HCT116 (cell line): ENCODE measurements at regions not wholly inside any gene's neighbourhood (a gene's known extent, or its start where the extent isn't known, plus 50 kb on each side); places are given as distances from the start of the nearest gene placed in this dataset.

ENCODE experiments used
- ATAC-seq: fragments of 200-7000 bp; cut with Tn5 transposase; 2 replicates; pipeline ENCODE4 v1.9.1; 2020; ENCODE audit warnings: mild to moderate bottlenecking, moderate library complexity
- BruUV-seq: library from RNA; stranded (reverse); fragments of 400-500 nt; replicated peaks from 2 replicates; lab custom pipeline; 2021; lab: Mats Ljungman, UMichigan
- CTCF ChIA-PET: fragments of 300-600 bp; sonication (Branson Sonifier 250); formaldehyde crosslinking; loops from one replicate; lab custom pipeline; 2021; ENCODE audit warnings: antibody characterized with exemption; lab: Charles Lee
- POLR2A ChIA-PET: fragments of 300-600, 350-600 bp; sonication (Branson Sonifier 250); formaldehyde crosslinking; loops from one replicate; lab custom pipeline; 2021; ENCODE audit warnings: antibody characterized with exemption; lab: Charles Lee
- RAD21 ChIA-PET, 2 experiments: fragments of 300-600 bp; sonication (Branson Sonifier 250); formaldehyde crosslinking; loops; one replicate each; lab custom pipeline; 2023; ENCODE audit warnings: low total read pairs in 2 of 2; ENCODE audit not compliant: uncharacterized antibody in 2 of 2, unreplicated experiment in 2 of 2, low non-redundant PET in 1 of 2; lab: Charles Lee
- DNase-seq: peaks from one replicate; pipeline ENCODE4 v3.0.0-alpha.2; 2010; ENCODE audit warnings: low read depth, low spot score
- H2AFZ ChIP-seq: fragments of 200-600 bp; shearing (Covaris generic), sonication (generic); 2 replicates; pipeline ENCODE4 v1.6.1; 2017; ENCODE audit warnings: low read depth, mixed run types, mixed read lengths, antibody characterized with exemption, low read length; ENCODE audit not compliant: poor library complexity, severe bottlenecking
- H3K27ac ChIP-seq: 2 replicates; pipeline ENCODE4 v1.5.1; 2012; ENCODE audit warnings: low read depth, low read length
- H3K27me3 ChIP-seq: fragments of 200-600 bp; sonication (generic); 2 replicates; pipeline ENCODE4 v1.6.1; 2016; ENCODE audit warnings: mixed run types, low read length, mixed read lengths; ENCODE audit not compliant: insufficient read depth
- H3K36me3 ChIP-seq, 2 experiments: fragments of 200-500 bp in 1 of 2; fragments of 200-600 bp in 1 of 2; sonication (Bioruptor generic) in 1 of 2; sonication (generic) in 1 of 2; 2 replicates each; pipeline versions ENCODE4 v1.5.1 to v1.6.1; 2014 to 2016; ENCODE audit warnings: low read length in 2 of 2, inconsistent platforms in 1 of 2, mixed read lengths in 1 of 2, mixed run types in 1 of 2; ENCODE audit not compliant: insufficient read depth in 2 of 2, control insufficient read depth in 1 of 2
- H3K4me1 ChIP-seq, 2 experiments: fragments of 200-600 bp in 1 of 2; sonication (generic) in 1 of 2; 2 replicates each; pipeline versions ENCODE4 v1.5.1 to v1.6.1; 2012 to 2017; ENCODE audit warnings: low read length in 2 of 2, inconsistent platforms in 1 of 2, mild to moderate bottlenecking in 1 of 2, mixed read lengths in 1 of 2, mixed run types in 1 of 2, moderate library complexity in 1 of 2; ENCODE audit not compliant: insufficient read depth in 2 of 2, control insufficient read depth in 1 of 2
- H3K4me2 ChIP-seq: fragments of 200-600 bp; sonication (generic); 2 replicates; pipeline ENCODE4 v1.6.1; 2017; ENCODE audit warnings: mixed run types, low read length, mixed read lengths
- H3K4me3 ChIP-seq, 2 experiments: fragments of 200-600 bp in 1 of 2; sonication (generic) in 1 of 2; replicated peaks in 1 of 2; 2 replicates each; pipeline ENCODE4 v1.5.1; 2011 to 2016; ENCODE audit warnings: low read length in 2 of 2, control low read depth in 1 of 2, low read depth in 1 of 2, mild to moderate bottlenecking in 1 of 2, mixed read lengths in 1 of 2, mixed run types in 1 of 2
- H3K79me2 ChIP-seq: fragments of 200-600 bp; sonication (generic); 2 replicates; pipeline ENCODE4 v1.6.1; 2017; ENCODE audit warnings: mild to moderate bottlenecking, mixed run types, low read length, moderate library complexity, mixed read lengths; ENCODE audit not compliant: insufficient read depth
- H3K9ac ChIP-seq: fragments of 200-600 bp; sonication (generic); 2 replicates; pipeline ENCODE4 v1.6.1; 2016; ENCODE audit warnings: low read length, mixed read lengths
- H3K9me2 ChIP-seq: fragments of 200-600 bp; sonication (generic), shearing (Covaris generic); 2 replicates; pipeline ENCODE4 v1.6.1; 2017; ENCODE audit warnings: mixed run types, mild to moderate bottlenecking, moderate library complexity; ENCODE audit not compliant: insufficient read depth
- H3K9me3 ChIP-seq, 2 experiments: fragments of 200-500 bp in 1 of 2; fragments of 200-600 bp in 1 of 2; sonication (Bioruptor generic) in 1 of 2; sonication (generic) in 1 of 2; 2 replicates each; pipeline ENCODE4 v1.6.1; 2014 to 2017; ENCODE audit warnings: low read length in 2 of 2, mixed read lengths in 2 of 2, inconsistent platforms in 1 of 2, low read depth in 1 of 2, mild to moderate bottlenecking in 1 of 2, mixed run types in 1 of 2, moderate library complexity in 1 of 2; ENCODE audit not compliant: control insufficient read depth in 1 of 2, insufficient read depth in 1 of 2
- H4K20me1 ChIP-seq: fragments of 200-600 bp; sonication (generic), shearing (Covaris generic); 2 replicates; pipeline ENCODE4 v1.6.1; 2017; ENCODE audit warnings: mixed run types, mild to moderate bottlenecking, moderate library complexity; ENCODE audit not compliant: insufficient read depth
- ATF3 ChIP-seq: IDR thresholded peaks from 2 replicates; pipeline ENCODE4 v1.6.1; 2012
- CBX3 ChIP-seq: IDR thresholded peaks from 2 replicates; pipeline ENCODE4 v1.6.1; 2012; ENCODE audit warnings: low read depth
- CEBPB ChIP-seq: IDR thresholded peaks from 2 replicates; pipeline ENCODE4 v1.6.1; 2012; ENCODE audit warnings: low read depth
- ELF1 ChIP-seq: IDR thresholded peaks from 2 replicates; pipeline ENCODE4 v1.6.1; 2012; ENCODE audit warnings: low read depth, borderline replicate concordance
- EZH2phosphoT487 ChIP-seq: fragments of 200-600 bp; IDR thresholded peaks from 2 replicates; pipeline ENCODE4 v1.6.1; 2018; ENCODE audit warnings: antibody characterized with exemption, borderline replicate concordance
- FOSL1 ChIP-seq: IDR thresholded peaks from 2 replicates; pipeline ENCODE4 v1.6.1; 2012; ENCODE audit warnings: low read depth
- POLR2A ChIP-seq: IDR thresholded peaks from 2 replicates; pipeline ENCODE4 v1.7.0; 2011; ENCODE audit warnings: borderline replicate concordance; ENCODE audit not compliant: insufficient read depth, insufficient read length; ENCODE audit errors: extremely low read depth
- REST ChIP-seq: IDR thresholded peaks from 2 replicates; pipeline ENCODE4 v1.6.1; 2012; ENCODE audit warnings: low read depth
- SP1 ChIP-seq: IDR thresholded peaks from 2 replicates; pipeline ENCODE4 v1.6.1; 2012; ENCODE audit warnings: low read depth
- SRF ChIP-seq: IDR thresholded peaks from 2 replicates; pipeline ENCODE4 v1.6.1; 2012; ENCODE audit warnings: low read depth
- TCF7L2 ChIP-seq: IDR thresholded peaks from 2 replicates; pipeline ENCODE4 v1.7.0; 2011; ENCODE audit warnings: borderline replicate concordance, inconsistent platforms; ENCODE audit not compliant: insufficient read depth, insufficient read length; ENCODE audit errors: extremely low read depth
- ZBTB33 ChIP-seq: IDR thresholded peaks from 2 replicates; pipeline ENCODE4 v1.6.1; 2011; ENCODE audit warnings: mild to moderate bottlenecking, low read length, moderate library complexity; ENCODE audit not compliant: insufficient replicate concordance; ENCODE audit errors: extremely low read depth
- ZFX ChIP-seq: fragments of 450-650 bp; IDR thresholded peaks from 2 replicates; pipeline ENCODE4 v1.6.1; 2017
- ZNF274 ChIP-seq: fragments of 200-500 bp; sonication (Bioruptor generic); IDR thresholded peaks from 2 replicates; pipeline ENCODE4 v1.6.1; 2014; ENCODE audit warnings: mild to moderate bottlenecking, low read depth, low read length, inconsistent platforms
- intact Hi-C: fragments of 100-400 bp; cut with micrococcal nuclease; formaldehyde crosslinking; loops from 2 replicates; pipeline ENCODE4 v1.10.0; 2022

GRCh38 chr12:25761356-25761755, 197.1 kb upstream of the RASSF8 start:
- Histone ChIP-seq H3K4me3 (no peak overlapping the region), H3K27me3 (no peaks in the 10 kb centered on the region), H3K36me3 (no peaks in the 10 kb centered on the region), H3K9me2 (no peaks in the 10 kb centered on the region), H3K9ac (no peak overlapping the region), H3K9me3 (no peaks in the 10 kb centered on the region), H3K79me2 (no peaks in the 10 kb centered on the region), H4K20me1 (no peaks in the 10 kb centered on the region), H3K4me2 (no peak overlapping the region), H3K4me1 (no peaks in the 10 kb centered on the region), H3K27ac (no peak overlapping the region), H2AFZ (no peak overlapping the region)
- CTCF ChIA-PET, result no interaction called here
- RAD21 ChIA-PET, result no interaction called here
- ATAC-seq, result no peak
- DNase-seq, result no peak
- intact Hi-C loops, result no loop called here
- POLR2A ChIA-PET, result no interaction called here
- no TSS peak for BruUV-seq
- TF ChIP-seq ATF3, result no peak
- TF ChIP-seq TCF7L2, result no peak
- no peak for TF ChIP-seq ELF1
- no peak for TF ChIP-seq SRF
- TF ChIP-seq ZBTB33, result no peak

- no TSS peak for BruUV-seq
- POLR2A ChIA-PET, result no interaction called here
- TF ChIP-seq CBX3 (no peak), POLR2A (no peak), ZBTB33 (no peak), ZFX (no peak), FOSL1 (no peak), SP1 (no peak), EZH2phosphoT487 (no peak), ELF1 (no peak), CEBPB (no peak), REST (no peak), ZNF274 (no peak), SRF (no peak)
Observed at GRCh38 chr12:25764409-25764808, 194.1 kb upstream of the RASSF8 start.

More at GRCh38 chr12:25764409-25764808, 194.1 kb upstream of the RASSF8 start:
- no peak overlapping the region for H3K4me2 ChIP-seq
- no peaks in the 10 kb centered on the region for H3K4me1 ChIP-seq
- RAD21 ChIA-PET, result no interaction called here
- H3K9me2 ChIP-seq, result no peaks in the 10 kb centered on the region
- intact Hi-C loops, result no loop called here
- ATAC-seq (no peak), DNase-seq (no peak)
- H3K79me2 ChIP-seq, result no peaks in the 10 kb centered on the region
- H3K4me3 ChIP-seq, result no peak overlapping the region
- CTCF ChIA-PET, result no interaction called here
- no peak overlapping the region for H3K27ac ChIP-seq
- no peak overlapping the region for H3K9ac ChIP-seq
- no peaks in the 10 kb centered on the region for H3K36me3 ChIP-seq
- no peaks in the 10 kb centered on the region for H3K27me3 ChIP-seq
- no peak overlapping the region for H2AFZ ChIP-seq
- no peaks in the 10 kb centered on the region for H4K20me1 ChIP-seq
- H3K9me3 ChIP-seq, result no peaks in the 10 kb centered on the region
